HUES48 (cell line): ENCODE measurements at regions not wholly inside any gene's neighbourhood (a gene's known extent, or its start where the extent isn't known, plus 50 kb on each side); places are given as distances from the start of the nearest gene placed in this dataset.

ENCODE experiments used
- H3K27ac ChIP-seq: one replicate; pipeline ENCODE4 v1.7.0; 2013; ENCODE audit warnings: low read depth, low read length, inconsistent platforms
- H3K27me3 ChIP-seq: 2 replicates; pipeline ENCODE4 v1.6.1; 2013; ENCODE audit warnings: mild to moderate bottlenecking, low read length; ENCODE audit not compliant: control insufficient read depth, insufficient read depth
- H3K36me3 ChIP-seq: 2 replicates; pipeline ENCODE4 v1.6.1; 2013; ENCODE audit warnings: low read length; ENCODE audit not compliant: control insufficient read depth, insufficient read depth
- H3K4me1 ChIP-seq: 2 replicates; pipeline ENCODE4 v1.6.1; 2013; ENCODE audit warnings: mild to moderate bottlenecking, low read length; ENCODE audit not compliant: control insufficient read depth, insufficient read depth
- H3K4me3 ChIP-seq: 2 replicates; pipeline ENCODE4 v1.5.1; 2013; ENCODE audit warnings: mild to moderate bottlenecking, low read depth, low read length
- H3K9ac ChIP-seq: 2 replicates; pipeline ENCODE4 v1.6.1; 2013; ENCODE audit warnings: mild to moderate bottlenecking, low read depth, low read length, moderate library complexity
- H3K9me3 ChIP-seq: 2 replicates; pipeline ENCODE4 v1.6.1; 2013; ENCODE audit warnings: low read length; ENCODE audit not compliant: control insufficient read depth, insufficient read depth

DNA sequence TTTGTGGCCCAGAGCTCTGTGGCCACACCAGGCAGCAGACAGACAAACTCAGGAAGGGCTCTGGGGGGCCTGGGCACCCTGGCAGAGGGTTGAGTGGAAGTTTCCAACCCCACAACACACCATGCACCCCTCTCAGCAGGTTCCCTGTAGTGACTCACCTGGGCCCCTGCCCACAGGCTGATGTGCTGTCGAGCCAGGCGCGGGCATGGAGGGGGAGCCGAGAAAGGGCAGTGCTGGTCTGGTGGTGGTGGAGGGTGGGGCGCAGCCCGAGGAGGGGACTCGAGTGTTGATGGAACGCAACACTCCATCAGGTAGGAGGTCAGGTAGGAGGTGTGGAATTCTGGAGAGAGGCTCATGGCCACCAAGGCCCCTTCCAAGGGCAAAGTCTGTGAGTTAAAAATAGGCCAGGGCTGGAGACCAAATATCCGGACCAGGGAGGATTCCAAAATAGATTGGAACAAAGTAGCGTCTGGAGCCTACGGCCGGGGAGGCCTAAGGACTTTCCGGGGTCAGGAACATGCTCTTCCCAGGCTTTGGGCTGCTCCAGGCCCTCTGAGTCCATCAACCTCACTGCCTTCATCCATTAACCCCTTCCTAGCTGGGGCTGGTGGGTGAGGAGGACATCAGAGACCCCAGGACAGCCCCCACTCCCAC is 191.5 kb upstream of the AJAP1 start:
- Histone ChIP-seq H3K27ac (no peak overlapping the region), H3K36me3 (no peaks in the 10 kb centered on the region), H3K9ac (no peak overlapping the region), H3K4me3 (no peak overlapping the region), H3K4me1 (no peaks in the 10 kb centered on the region), H3K27me3 (no peaks in the 10 kb centered on the region), H3K9me3 (peaks cover 90% of the 10 kb centered on the region)

DNA sequence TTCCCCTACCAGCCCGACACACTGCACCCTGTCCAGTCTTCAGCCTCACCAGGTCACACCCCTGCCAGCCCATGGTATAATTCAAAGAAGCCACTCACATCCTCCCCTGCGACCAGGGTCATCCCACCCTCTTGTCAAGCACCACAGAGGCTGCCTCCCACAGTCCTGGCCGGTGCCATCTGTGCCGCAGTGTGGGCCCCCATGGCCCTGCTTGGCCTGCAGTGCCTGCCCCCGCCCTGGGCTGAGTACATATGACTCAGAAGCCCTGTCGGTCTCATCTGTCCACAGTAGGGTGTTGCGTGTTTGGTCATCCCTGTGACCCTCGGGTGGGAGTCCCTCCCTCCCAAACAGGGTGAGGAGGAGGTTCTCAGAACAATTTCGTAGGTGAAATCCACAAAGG is 190.8 kb upstream of the AJAP1 start:
- no peak overlapping the region for H3K9ac ChIP-seq
- peaks cover 90% of the 10 kb centered on the region for H3K9me3 ChIP-seq
- H3K4me3 ChIP-seq: no peak overlapping the region
- no peaks in the 10 kb centered on the region for H3K36me3 ChIP-seq
- no peak overlapping the region for H3K27ac ChIP-seq
- H3K4me1 ChIP-seq: no peaks in the 10 kb centered on the region
- no peaks in the 10 kb centered on the region for H3K27me3 ChIP-seq

DNA sequence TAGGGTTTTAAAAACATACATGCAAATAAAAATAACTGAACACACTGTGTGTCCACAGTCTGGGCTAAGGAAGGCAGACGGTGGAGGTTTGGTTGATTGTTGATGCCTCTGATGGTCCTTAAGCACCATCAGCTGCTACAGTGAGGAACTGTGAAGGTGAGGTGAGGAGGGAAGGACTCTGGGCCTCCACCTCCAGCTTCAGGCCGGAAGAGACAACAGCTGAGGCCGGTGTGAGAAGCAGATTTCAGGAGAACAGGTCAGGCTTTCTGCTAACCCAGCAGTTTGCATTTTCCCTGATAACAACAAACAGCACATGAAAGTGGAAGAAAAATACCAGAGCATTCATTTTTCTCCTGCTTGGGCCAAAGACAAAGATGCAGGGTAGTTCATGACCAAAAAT is 189.9 kb upstream of the AJAP1 start:
- Histone ChIP-seq H3K27ac (no peak overlapping the region), H3K36me3 (no peaks in the 10 kb centered on the region), H3K27me3 (no peaks in the 10 kb centered on the region), H3K4me1 (no peaks in the 10 kb centered on the region), H3K9me3 (peaks cover 89% of the 10 kb centered on the region), H3K4me3 (no peak overlapping the region), H3K9ac (no peak overlapping the region)

DNA sequence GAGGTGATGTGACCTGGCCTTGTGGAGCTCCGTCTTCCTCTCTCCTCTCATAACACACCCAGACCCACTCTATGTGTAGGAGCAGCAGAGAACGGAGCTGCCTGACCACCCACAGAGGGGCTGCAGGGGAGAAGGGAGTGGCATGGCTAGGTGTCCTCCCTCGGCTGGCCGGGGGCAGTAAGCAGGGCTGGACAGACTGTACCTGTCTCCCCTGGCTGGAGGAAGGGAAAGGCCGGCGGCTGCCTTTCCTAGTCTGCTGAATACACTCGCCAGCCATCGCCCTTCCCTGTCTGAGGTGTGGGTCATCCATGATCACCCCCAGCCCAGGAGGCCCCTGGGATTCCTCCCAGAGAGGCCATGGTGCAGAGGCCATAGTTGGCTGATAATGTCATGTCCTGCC is 187.2 kb upstream of the AJAP1 start:
- Histone ChIP-seq H3K27ac (no peak overlapping the region), H3K4me1 (no peaks in the 10 kb centered on the region), H3K9me3 (peaks cover 88% of the 10 kb centered on the region), H3K9ac (no peak overlapping the region), H3K27me3 (no peaks in the 10 kb centered on the region), H3K36me3 (no peaks in the 10 kb centered on the region), H3K4me3 (no peak overlapping the region)

DNA sequence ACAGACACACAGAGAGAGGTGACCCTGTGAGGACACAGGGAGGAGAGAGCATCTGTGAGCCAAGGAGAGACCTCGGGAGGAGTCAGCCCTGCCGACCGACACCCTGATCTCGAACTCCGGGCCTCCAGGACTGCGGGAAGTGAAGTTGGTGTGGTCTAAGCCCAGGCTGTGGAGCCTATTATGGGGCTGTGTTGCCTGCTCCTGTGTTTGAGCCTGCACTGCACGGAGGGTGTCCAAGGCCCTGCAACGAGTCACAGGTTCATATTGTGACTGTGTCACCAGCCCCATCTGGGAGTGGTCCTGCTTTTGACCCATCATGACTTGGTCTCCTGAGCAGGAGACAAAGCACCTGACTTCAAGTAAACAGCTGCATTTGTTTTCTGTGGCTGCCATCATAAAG is 186.0 kb upstream of the AJAP1 start:
- no peak overlapping the region for H3K27ac ChIP-seq
- peaks cover 85% of the 10 kb centered on the region for H3K9me3 ChIP-seq
- no peaks in the 10 kb centered on the region for H3K27me3 ChIP-seq
- H3K9ac ChIP-seq: no peak overlapping the region
- H3K36me3 ChIP-seq: no peaks in the 10 kb centered on the region
- no peak overlapping the region for H3K4me3 ChIP-seq
- H3K4me1 ChIP-seq: no peaks in the 10 kb centered on the region

GRCh38 chr1:4468804-4469514 is 185.4 kb upstream of the AJAP1 start:
- Histone ChIP-seq H3K4me3 (no peak overlapping the region), H3K36me3 (no peaks in the 10 kb centered on the region), H3K9ac (no peak overlapping the region), H3K9me3 (peaks cover 86% of the 10 kb centered on the region), H3K4me1 (no peaks in the 10 kb centered on the region), H3K27me3 (no peaks in the 10 kb centered on the region), H3K27ac (no peak overlapping the region)

GRCh38 chr1:4476394-4476793 is 178.0 kb upstream of the AJAP1 start:
- Histone ChIP-seq H3K27me3 (no peaks in the 10 kb centered on the region), H3K36me3 (no peaks in the 10 kb centered on the region), H3K4me1 (no peaks in the 10 kb centered on the region), H3K9ac (no peak overlapping the region), H3K4me3 (no peak overlapping the region), H3K27ac (no peak overlapping the region), H3K9me3 (peaks cover 89% of the 10 kb centered on the region)

DNA sequence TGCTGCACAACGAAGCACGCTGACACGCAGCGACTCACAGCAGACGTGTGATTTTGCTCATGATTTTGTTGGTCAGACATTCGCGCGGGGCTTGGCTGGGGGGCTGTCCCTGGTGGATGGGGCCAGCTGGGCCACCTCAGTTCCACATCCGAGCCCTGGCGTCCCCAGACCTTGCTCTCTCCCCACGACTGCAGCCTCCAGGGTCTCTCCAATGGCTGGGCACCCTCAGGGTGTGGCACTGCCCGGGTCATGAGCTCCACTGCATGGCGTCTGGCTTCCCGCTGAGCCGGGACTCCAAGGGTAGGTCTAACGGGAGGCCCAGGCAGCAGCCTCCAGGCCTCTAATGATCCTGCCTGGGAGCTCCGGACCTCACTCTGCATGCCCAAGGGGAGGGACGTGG is 173.0 kb upstream of the AJAP1 start:
- no peaks in the 10 kb centered on the region for H3K36me3 ChIP-seq
- H3K27ac ChIP-seq: no peak overlapping the region
- H3K27me3 ChIP-seq: no peaks in the 10 kb centered on the region
- no peak overlapping the region for H3K4me3 ChIP-seq
- H3K4me1 ChIP-seq: no peaks in the 10 kb centered on the region
- H3K9me3 ChIP-seq: peaks cover 98% of the 10 kb centered on the region
- H3K9ac ChIP-seq: no peak overlapping the region

DNA sequence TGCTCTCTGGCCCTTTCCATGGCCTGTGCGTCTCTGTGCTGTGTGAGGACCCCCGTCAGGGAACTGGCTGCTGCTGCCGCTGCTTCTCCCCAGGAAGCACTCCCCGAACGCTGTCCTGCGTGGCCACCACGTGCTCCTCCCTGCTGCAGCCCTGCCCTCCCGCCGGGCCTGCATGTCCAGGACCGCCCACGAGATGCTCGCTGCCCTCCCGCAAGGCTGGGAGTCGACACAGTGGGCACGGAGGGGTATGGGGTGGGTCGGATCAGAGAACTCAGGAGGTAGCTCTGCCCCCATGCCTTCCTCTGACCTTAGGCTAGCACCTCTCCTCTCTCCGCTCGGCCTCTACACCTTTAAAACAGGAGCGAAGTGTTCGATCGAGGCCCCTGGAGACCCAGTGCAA is 171.9 kb upstream of the AJAP1 start:
- H3K27me3 ChIP-seq: no peaks in the 10 kb centered on the region
- no peak overlapping the region for H3K27ac ChIP-seq
- H3K9ac ChIP-seq: no peak overlapping the region
- H3K36me3 ChIP-seq: no peaks in the 10 kb centered on the region
- no peaks in the 10 kb centered on the region for H3K4me1 ChIP-seq
- H3K4me3 ChIP-seq: no peak overlapping the region
- peaks cover 98% of the 10 kb centered on the region for H3K9me3 ChIP-seq

- peaks cover 98% of the 10 kb centered on the region for H3K9me3 ChIP-seq
- H3K4me1 ChIP-seq: no peaks in the 10 kb centered on the region
- no peak overlapping the region for H3K9ac ChIP-seq
- H3K27me3 ChIP-seq: no peaks in the 10 kb centered on the region
- no peak overlapping the region for H3K4me3 ChIP-seq
- no peaks in the 10 kb centered on the region for H3K36me3 ChIP-seq
- no peak overlapping the region for H3K27ac ChIP-seq
These were observed 171.3 kb upstream of the AJAP1 start for GRCh38 chr1:4483021-4483625.

GRCh38 chr1:4485398-4485797 is 169.0 kb upstream of the AJAP1 start:
- Histone ChIP-seq H3K27ac (no peak overlapping the region), H3K4me1 (no peaks in the 10 kb centered on the region), H3K9me3 (peaks cover 94% of the 10 kb centered on the region), H3K4me3 (no peak overlapping the region), H3K27me3 (no peaks in the 10 kb centered on the region), H3K9ac (no peak overlapping the region), H3K36me3 (no peaks in the 10 kb centered on the region)
